Fibroblast of villous mesenchyme (primary cell): ENCODE measurements at regions not wholly inside any gene's neighbourhood (a gene's known extent, or its start where the extent isn't known, plus 50 kb on each side); places are given as distances from the start of the nearest gene placed in this dataset. TPM values are rescaled to one million over a fixed set of nuclear protein-coding genes. Genes with fewer than 3 reads are reported as not detected.

Experiments used
- DNase-seq: peaks from one replicate; pipeline ENCODE4 v3.0.0-alpha.2; 2010; ENCODE audit warnings: low read depth
- H3K4me3 ChIP-seq: 2 replicates; pipeline ENCODE4 v1.5.1; 2011; ENCODE audit warnings: low read depth, mild to moderate bottlenecking, low read length
- small RNA-seq: library from RNA; depleted of rRNA; stranded (forward); fragments of <200 nt; gene quantifications from one replicate; pipeline ENCODE3, GENCODE V24; 2012
- TF ChIP-seq, protein P1 (sequence below): IDR thresholded peaks from 2 replicates; pipeline ENCODE4 v1.5.1; 2012; ENCODE audit warnings: low read depth, mild to moderate bottlenecking, low read length; ENCODE audit not compliant: insufficient read depth

DNA sequence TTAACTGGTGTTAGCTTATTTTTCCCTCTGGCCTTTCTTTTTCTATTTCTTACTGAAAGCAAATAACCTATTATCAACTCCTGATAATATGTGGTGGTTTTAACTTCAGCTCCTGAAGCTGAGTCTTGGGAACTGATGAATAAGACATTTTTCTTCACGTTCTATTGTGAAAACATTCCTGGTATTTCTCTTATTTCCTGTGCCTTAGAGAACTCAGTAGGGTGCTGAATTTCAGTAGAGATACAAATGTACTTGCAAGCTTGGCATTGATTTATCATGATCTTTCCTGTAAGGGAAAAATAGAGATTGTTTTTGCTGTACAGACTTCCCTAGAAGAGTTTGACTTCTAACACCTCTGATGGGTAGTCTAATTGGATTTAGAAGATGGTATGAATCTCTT lies 52.8 kb upstream of the DCC start:
- H3K4me3 ChIP-seq: no peak overlapping the region
- DNase-seq: no peak
- TF ChIP-seq, protein P1, sequence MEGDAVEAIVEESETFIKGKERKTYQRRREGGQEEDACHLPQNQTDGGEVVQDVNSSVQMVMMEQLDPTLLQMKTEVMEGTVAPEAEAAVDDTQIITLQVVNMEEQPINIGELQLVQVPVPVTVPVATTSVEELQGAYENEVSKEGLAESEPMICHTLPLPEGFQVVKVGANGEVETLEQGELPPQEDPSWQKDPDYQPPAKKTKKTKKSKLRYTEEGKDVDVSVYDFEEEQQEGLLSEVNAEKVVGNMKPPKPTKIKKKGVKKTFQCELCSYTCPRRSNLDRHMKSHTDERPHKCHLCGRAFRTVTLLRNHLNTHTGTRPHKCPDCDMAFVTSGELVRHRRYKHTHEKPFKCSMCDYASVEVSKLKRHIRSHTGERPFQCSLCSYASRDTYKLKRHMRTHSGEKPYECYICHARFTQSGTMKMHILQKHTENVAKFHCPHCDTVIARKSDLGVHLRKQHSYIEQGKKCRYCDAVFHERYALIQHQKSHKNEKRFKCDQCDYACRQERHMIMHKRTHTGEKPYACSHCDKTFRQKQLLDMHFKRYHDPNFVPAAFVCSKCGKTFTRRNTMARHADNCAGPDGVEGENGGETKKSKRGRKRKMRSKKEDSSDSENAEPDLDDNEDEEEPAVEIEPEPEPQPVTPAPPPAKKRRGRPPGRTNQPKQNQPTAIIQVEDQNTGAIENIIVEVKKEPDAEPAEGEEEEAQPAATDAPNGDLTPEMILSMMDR: no peak

DNA sequence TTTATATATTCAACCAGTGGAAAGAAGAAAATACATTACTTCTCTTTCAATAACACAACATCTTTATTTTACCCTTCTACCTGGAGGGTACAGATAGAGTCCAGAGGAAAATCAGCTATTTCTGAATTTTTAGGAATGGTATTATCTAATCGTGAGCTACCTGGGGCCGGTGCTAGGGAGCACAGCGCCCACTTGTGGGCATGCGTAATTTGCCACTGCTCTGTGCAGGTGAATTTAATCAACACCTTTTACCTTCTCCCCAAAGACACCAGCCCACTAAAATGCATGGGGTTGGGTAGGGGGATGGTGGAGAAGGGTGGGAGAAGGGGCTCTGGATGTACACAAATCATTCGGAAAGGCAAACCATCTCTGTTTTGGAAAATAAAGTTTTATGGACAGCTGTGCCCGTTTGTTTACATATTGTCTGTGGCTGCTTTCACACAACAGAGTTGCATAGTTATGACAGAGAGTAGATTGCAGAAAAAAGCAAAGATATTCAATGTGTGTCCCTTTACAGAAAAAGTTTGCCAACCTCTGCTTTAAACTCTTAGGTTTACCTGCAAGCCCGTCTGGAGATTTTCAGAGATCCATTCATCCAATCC lies 51.5 kb upstream of the DCC start:
- DNase-seq: no peak
- TF ChIP-seq, protein P1: no peak
- no peak overlapping the region for H3K4me3 ChIP-seq

DNA sequence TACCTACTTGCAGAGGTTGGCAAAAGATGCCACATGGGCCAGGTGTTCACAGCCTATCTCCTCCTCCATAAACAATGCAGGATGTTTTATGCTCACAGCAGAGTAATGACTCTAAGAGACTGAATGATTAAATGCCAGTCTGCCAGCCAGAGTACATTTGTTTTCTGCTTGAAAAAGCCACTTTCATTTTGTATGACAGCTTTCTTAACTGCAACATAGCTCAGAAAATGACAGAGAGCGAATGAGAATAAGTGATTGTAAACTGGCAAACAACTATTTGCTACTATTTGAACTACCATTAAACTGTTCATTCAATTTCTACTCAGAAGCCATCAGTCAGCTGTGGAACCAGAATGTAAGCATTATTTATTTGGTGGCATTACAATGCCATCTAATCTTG lies 50.6 kb upstream of the DCC start:
- no peak for DNase-seq
- H3K4me3 ChIP-seq: no peak overlapping the region
- TF ChIP-seq, protein P1: no peak

Small RNA genes lying in the stretch of these regions (small RNA-seq; reads per million reads assigned to genes)
- not detected for gene RNU1-46P
